B cell (primary cell): ENCODE measurements at regions not wholly inside any gene's neighbourhood (a gene's known extent, or its start where the extent isn't known, plus 50 kb on each side); places are given as distances from the start of the nearest gene placed in this dataset.

Source experiments
- ATAC-seq: fragments of 200-7000 bp; cut with Tn5 transposase; one replicate; pipeline ENCODE4 v1.10.0; 2021; ENCODE audit warnings: low read depth, mild to moderate bottlenecking, moderate number of reproducible peaks, moderate library complexity
- CTCF ChIA-PET: fragments of 350-600 bp; sonication (Branson Sonifier 250); formaldehyde crosslinking; loops from one replicate; lab custom pipeline; 2021; ENCODE audit warnings: antibody characterized with exemption, inconsistent platforms; lab: Charles Lee
- POLR2A ChIA-PET: fragments of 350-600 bp; sonication (Branson Sonifier 250); formaldehyde crosslinking; loops from one replicate; lab custom pipeline; 2021; ENCODE audit warnings: antibody characterized with exemption; lab: Charles Lee
- DNase-seq: peaks from one replicate; pipeline ENCODE4 v3.0.0; 2013
- H2AFZ ChIP-seq: 2 replicates; pipeline ENCODE4 v1.6.1; 2012; ENCODE audit warnings: mild to moderate bottlenecking, low read depth, low read length; ENCODE audit not compliant: insufficient read depth, poor library complexity, severe bottlenecking
- H3K27ac ChIP-seq, 2 donors: 1 replicate in 1 of 2; 2 replicates in 1 of 2; pipeline ENCODE4 v1.5.1; 2012 to 2013; ENCODE audit warnings: low read length in 2 of 2, mild to moderate bottlenecking in 2 of 2, moderate library complexity in 1 of 2
- H3K27me3 ChIP-seq, 4 experiments: fragments of 200-600 bp in 1 of 4; sonication (generic) in 1 of 4; replicated peaks in 1 of 4; 1 replicate in 2 of 4; 2 replicates in 2 of 4; pipeline versions ENCODE4 v1.6.1 to v1.7.0; 2013 to 2016; ENCODE audit warnings: low read length in 3 of 4, mild to moderate bottlenecking in 2 of 4, mixed read lengths in 1 of 4, moderate library complexity in 1 of 4; ENCODE audit not compliant: insufficient read depth in 4 of 4, control insufficient read depth in 3 of 4; ENCODE audit errors: control extremely low read depth in 1 of 4
- H3K36me3 ChIP-seq, 2 experiments: replicated peaks in 1 of 2; 1 replicate in 1 of 2; 2 replicates in 1 of 2; pipeline versions ENCODE4 v1.6.1 to v1.7.1; 2013; ENCODE audit warnings: low read length in 1 of 2; ENCODE audit not compliant: insufficient read depth in 2 of 2, control insufficient read depth in 1 of 2; ENCODE audit errors: control extremely low read depth in 1 of 2, extremely low read depth in 1 of 2
- H3K4me1 ChIP-seq, 2 donors: fragments of 200-600 bp in 1 of 2; sonication (generic) in 1 of 2; 1 replicate in 1 of 2; 2 replicates in 1 of 2; pipeline versions ENCODE4 v1.5.1 to v1.6.1; 2013 to 2017; ENCODE audit warnings: low read length in 2 of 2; ENCODE audit not compliant: control insufficient read depth in 2 of 2, insufficient read depth in 2 of 2
- H3K4me2 ChIP-seq: replicated peaks from 2 replicates; pipeline ENCODE3; 2012; ENCODE audit warnings: mild to moderate bottlenecking, low read depth, low read length; ENCODE audit not compliant: poor library complexity, severe bottlenecking
- H3K4me3 ChIP-seq, 5 experiments: fragments of 200-600 bp in 1 of 5; sonication (generic) in 1 of 5; 1 replicate in 3 of 5; 2 replicates in 2 of 5; pipeline versions ENCODE4 v1.5.1 to v1.7.0; 2011 to 2016; ENCODE audit warnings: low read length in 4 of 5, mild to moderate bottlenecking in 4 of 5, low read depth in 2 of 5, control low read depth in 1 of 5, moderate library complexity in 1 of 5; ENCODE audit not compliant: insufficient read depth in 1 of 5; ENCODE audit errors: control extremely low read depth in 1 of 5, extremely low read depth in 1 of 5
- H3K79me2 ChIP-seq: fragments of 200-600 bp; sonication (generic); one replicate; pipeline ENCODE4 v1.6.0; 2016; ENCODE audit warnings: low read length; ENCODE audit not compliant: control insufficient read depth, insufficient read depth
- H3K9ac ChIP-seq: fragments of 200-600 bp; sonication (generic); 2 replicates; pipeline ENCODE4 v1.6.1; 2017; ENCODE audit warnings: mild to moderate bottlenecking, low read length, moderate library complexity
- H3K9me3 ChIP-seq, 3 donors: one replicate each; pipeline versions ENCODE4 v1.6.1 to v1.7.1; 2013; ENCODE audit warnings: low read length in 2 of 3; ENCODE audit not compliant: control insufficient read depth in 2 of 3, insufficient read depth in 1 of 3; ENCODE audit errors: control extremely low read depth in 1 of 3
- H4K20me1 ChIP-seq: 2 replicates; pipeline ENCODE4 v1.6.0; 2012; ENCODE audit warnings: mild to moderate bottlenecking, low read length; ENCODE audit not compliant: insufficient read depth, control insufficient read depth, poor library complexity, severe bottlenecking
- H3K27ac Mint-ChIP-seq: one replicate; pipeline ENCODE4 v1.8.0; 2021; ENCODE audit warnings: mixed read lengths
- H3K27me3 Mint-ChIP-seq: one replicate; pipeline ENCODE4 v1.8.0; 2021; ENCODE audit warnings: mixed read lengths
- H3K4me1 Mint-ChIP-seq: one replicate; pipeline ENCODE4 v1.8.0; 2021; ENCODE audit warnings: mixed read lengths
- H3K4me3 Mint-ChIP-seq: one replicate; pipeline ENCODE4 v1.8.0; 2021; ENCODE audit warnings: mixed read lengths
- H3K9me3 Mint-ChIP-seq: one replicate; pipeline ENCODE4 v1.8.0; 2022; ENCODE audit warnings: mixed read lengths; ENCODE audit not compliant: insufficient read depth
- CTCF ChIP-seq: fragments of 200-600 bp; IDR thresholded peaks from one replicate; pipeline ENCODE4 v1.8.0; 2022; ENCODE audit warnings: antibody characterized with exemption, mild to moderate bottlenecking
- EZH2 ChIP-seq: IDR thresholded peaks from 2 replicates; pipeline ENCODE4 v1.6.1; 2012; ENCODE audit warnings: borderline replicate concordance, low read depth, mild to moderate bottlenecking, moderate library complexity, low read length; ENCODE audit not compliant: insufficient read depth, poor library complexity, severe bottlenecking
- whole genome bisulfite sequencing: methylation state at CpG from one replicate; pipeline ENCODE4 v1.1.5; 2013; ENCODE audit warnings: missing lambda C conversion rate; ENCODE audit not compliant: insufficient coverage; 5-methylcytosine and 5-hydroxymethylcytosine counted together
- intact Hi-C: fragments of 100-400 bp; cut with micrococcal nuclease; formaldehyde crosslinking; loops from one replicate; pipeline ENCODE4 v1.10.0; 2022

GRCh38 chr4:13903901-13904300 is 276.4 kb upstream of the BOD1L1 start:
- H3K4me1 Mint-ChIP-seq, result no peaks in the 10 kb centered on the region
- POLR2A ChIA-PET, result no interaction called here
- Histone ChIP-seq H3K9ac (no peak overlapping the region), H3K4me2 (no peak overlapping the region), H3K27ac (no peak overlapping the region), H2AFZ (no peak overlapping the region), H3K27me3 (no peaks in the 10 kb centered on the region), H3K4me1 (no peaks in the 10 kb centered on the region), H4K20me1 (no peaks in the 10 kb centered on the region), H3K9me3 (no peaks in the 10 kb centered on the region), H3K4me3 (no peak overlapping the region), H3K79me2 (no peaks in the 10 kb centered on the region), H3K36me3 (no peaks in the 10 kb centered on the region)
- no peak for ATAC-seq
- H3K9me3 Mint-ChIP-seq, result no peaks in the 10 kb centered on the region
- TF ChIP-seq CTCF, result no peak
- TF ChIP-seq EZH2, result no peak
- intact Hi-C loops, result no loop called here
- WGBS, result 70% methylated on average over 1 of the region's 6 CpGs
- peaks cover 3% of the 10 kb centered on the region for H3K27me3 Mint-ChIP-seq
- CTCF ChIA-PET, result no interaction called here
- no peak overlapping the region for H3K27ac Mint-ChIP-seq
- DNase-seq, result no peak
- no peak overlapping the region for H3K4me3 Mint-ChIP-seq

- H3K4me3 ChIP-seq, result no peak overlapping the region
- Mint-ChIP-seq H3K27me3 (no peaks in the 10 kb centered on the region), H3K27ac (no peak overlapping the region), H3K9me3 (no peaks in the 10 kb centered on the region), H3K4me3 (no peak overlapping the region), H3K4me1 (no peaks in the 10 kb centered on the region)
- no peaks in the 10 kb centered on the region for H4K20me1 ChIP-seq
- TF ChIP-seq CTCF (no peak), EZH2 (no peak)
- H3K4me2 ChIP-seq, result no peak overlapping the region
- no peak overlapping the region for H3K9ac ChIP-seq
- H3K79me2 ChIP-seq, result no peaks in the 10 kb centered on the region
- CTCF ChIA-PET, result no interaction called here
- no peaks in the 10 kb centered on the region for H3K27me3 ChIP-seq
- H3K9me3 ChIP-seq, result no peaks in the 10 kb centered on the region
- DNase-seq, result no peak
- no peak for ATAC-seq
- no peak overlapping the region for H3K27ac ChIP-seq
- H3K4me1 ChIP-seq, result no peaks in the 10 kb centered on the region
- H2AFZ ChIP-seq, result no peak overlapping the region
- 86% methylated on average over 5 of the region's 5 CpGs for WGBS
- intact Hi-C loops, result no loop called here
- no peaks in the 10 kb centered on the region for H3K36me3 ChIP-seq
- POLR2A ChIA-PET, result no interaction called here
These were observed 278.0 kb upstream of the BOD1L1 start for GRCh38 chr4:13905543-13905942.
